Loucy (cell line): ENCODE measurements at regions not wholly inside any gene's neighbourhood (a gene's known extent, or its start where the extent isn't known, plus 50 kb on each side); places are given as distances from the start of the nearest gene placed in this dataset.

Source experiments
- H2AFZ ChIP-seq: fragments of 200-600 bp; sonication (generic); 2 replicates; pipeline ENCODE4 v1.6.0; 2016; ENCODE audit warnings: antibody characterized with exemption, mild to moderate bottlenecking, low read length, moderate library complexity
- H3F3A ChIP-seq: fragments of 200-600 bp; 2 replicates; pipeline ENCODE4 v1.6.0; 2016; ENCODE audit warnings: antibody characterized with exemption, low read depth, mild to moderate bottlenecking
- H3K27me3 ChIP-seq: fragments of 200-600 bp; sonication (generic); 2 replicates; pipeline ENCODE4 v1.6.1; 2014; ENCODE audit warnings: low read length, mild to moderate bottlenecking; ENCODE audit not compliant: insufficient read depth, poor library complexity, severe bottlenecking
- H3K36me3 ChIP-seq: fragments of 200-600 bp; sonication (generic); 2 replicates; pipeline ENCODE4 v1.6.1; 2016; ENCODE audit warnings: low read length; ENCODE audit not compliant: insufficient read depth
- H3K4me1 ChIP-seq: fragments of 200-600 bp; sonication (generic); 2 replicates; pipeline ENCODE4 v1.5.1; 2014; ENCODE audit warnings: low read length, mild to moderate bottlenecking; ENCODE audit not compliant: insufficient read depth, poor library complexity, severe bottlenecking
- H3K4me2 ChIP-seq: fragments of 200-600 bp; sonication (generic); 2 replicates; pipeline ENCODE4 v1.6.0; 2014; ENCODE audit warnings: antibody characterized with exemption, low read length, low read depth, mild to moderate bottlenecking; ENCODE audit not compliant: poor library complexity, severe bottlenecking
- H3K4me3 ChIP-seq: fragments of 200-600 bp; sonication (generic); 2 replicates; pipeline ENCODE4 v1.5.1; 2014; ENCODE audit warnings: low read length, mild to moderate bottlenecking, mixed read lengths; ENCODE audit not compliant: poor library complexity, severe bottlenecking
- H3K79me2 ChIP-seq: fragments of 200-600 bp; sonication (generic); 2 replicates; pipeline ENCODE4 v1.6.1; 2014; ENCODE audit warnings: low read length; ENCODE audit not compliant: insufficient read depth
- H3K9ac ChIP-seq: fragments of 200-600 bp; sonication (generic); 2 replicates; pipeline ENCODE4 v1.6.0; 2014; ENCODE audit warnings: mild to moderate bottlenecking, low read depth, low read length, moderate library complexity; ENCODE audit not compliant: poor library complexity, severe bottlenecking
- H3K9me2 ChIP-seq: fragments of 200-600 bp; sonication (generic); replicated peaks from 2 replicates; pipeline ENCODE4 v1.6.1; 2016; ENCODE audit warnings: low read depth, low read length, mixed read lengths
- H3K9me3 ChIP-seq: fragments of 200-600 bp; sonication (generic); 2 replicates; pipeline ENCODE4 v1.6.1; 2014; ENCODE audit warnings: mild to moderate bottlenecking, antibody characterized with exemption, low read length, low read depth; ENCODE audit not compliant: insufficient read depth
- H4K20me1 ChIP-seq: fragments of 200-600 bp; sonication (generic); 2 replicates; pipeline ENCODE4 v1.6.0; 2014; ENCODE audit warnings: antibody characterized with exemption, low read length, mild to moderate bottlenecking; ENCODE audit not compliant: insufficient read depth, poor library complexity, severe bottlenecking
- CTCF ChIP-seq: fragments of 200-600 bp; sonication (generic); conservative IDR thresholded peaks from 2 replicates; pipeline ENCODE4 v1.5.1; 2014; ENCODE audit warnings: mild to moderate bottlenecking, antibody characterized with exemption, low read length
- EZH2phosphoT487 ChIP-seq: fragments of 200-600 bp; IDR thresholded peaks from 2 replicates; pipeline ENCODE4 v1.6.1; 2018; ENCODE audit warnings: antibody characterized with exemption, mild to moderate bottlenecking, moderate library complexity, borderline replicate concordance

GRCh38 chr5:158618256-158618655, 481.5 kb downstream of the EBF1 start:
- Histone ChIP-seq H3K9me2 (no peaks in the 10 kb centered on the region), H3K27me3 (no peaks in the 10 kb centered on the region), H3K79me2 (no peaks in the 10 kb centered on the region), H3K4me1 (peaks cover 8% of the 10 kb centered on the region), H3K4me2 (no peak overlapping the region), H4K20me1 (no peaks in the 10 kb centered on the region), H3K36me3 (no peaks in the 10 kb centered on the region), H2AFZ (no peak overlapping the region), H3F3A (no peaks in the 10 kb centered on the region), H3K9ac (no peak overlapping the region), H3K9me3 (no peaks in the 10 kb centered on the region), H3K4me3 (no peak overlapping the region)
- TF ChIP-seq CTCF (no peak), EZH2phosphoT487 (no peak)

- no peaks in the 10 kb centered on the region for H3K79me2 ChIP-seq
- no peaks in the 10 kb centered on the region for H3K9me3 ChIP-seq
- no peak overlapping the region for H3K9ac ChIP-seq
- TF ChIP-seq EZH2phosphoT487 (no peak), CTCF (no peak)
- H3K4me2 ChIP-seq: no peak overlapping the region
- no peak overlapping the region for H2AFZ ChIP-seq
- no peaks in the 10 kb centered on the region for H3K27me3 ChIP-seq
- H3K4me3 ChIP-seq: no peak overlapping the region
- no peaks in the 10 kb centered on the region for H3F3A ChIP-seq
- H4K20me1 ChIP-seq: no peaks in the 10 kb centered on the region
- H3K4me1 ChIP-seq: peaks cover 8% of the 10 kb centered on the region
- no peaks in the 10 kb centered on the region for H3K36me3 ChIP-seq
- H3K9me2 ChIP-seq: no peaks in the 10 kb centered on the region
Observed at GRCh38 chr5:158616707-158617106, 483.0 kb downstream of the EBF1 start.

- TF ChIP-seq CTCF (no peak), EZH2phosphoT487 (no peak)
- Histone ChIP-seq H2AFZ (no peak overlapping the region), H3K36me3 (no peaks in the 10 kb centered on the region), H3K79me2 (no peaks in the 10 kb centered on the region), H3K9ac (no peak overlapping the region), H3K27me3 (no peaks in the 10 kb centered on the region), H3K4me3 (no peak overlapping the region), H3K4me1 (peaks cover 8% of the 10 kb centered on the region), H4K20me1 (no peaks in the 10 kb centered on the region), H3K9me2 (no peaks in the 10 kb centered on the region), H3K9me3 (no peaks in the 10 kb centered on the region), H3F3A (no peaks in the 10 kb centered on the region), H3K4me2 (no peak overlapping the region)
Observed at GRCh38 chr5:158614951-158615350, 484.8 kb downstream of the EBF1 start.
